Activated CD8-positive, alpha-beta T cell treated with anti-CD3 and anti-CD28 coated beads for 36 hours (primary cell): ENCODE measurements at regions not wholly inside any gene's neighbourhood (a gene's known extent, or its start where the extent isn't known, plus 50 kb on each side); places are given as distances from the start of the nearest gene placed in this dataset.

Source experiments
- ATAC-seq: fragments of 200-7000 bp; cut with Tn5 transposase; one replicate; pipeline ENCODE4 v1.10.0; 2021; ENCODE audit warnings: mild to moderate bottlenecking, moderate library complexity
- CTCF ChIA-PET: fragments of 350-600 bp; sonication (Branson Sonifier 250); formaldehyde crosslinking; loops from one replicate; lab custom pipeline; 2021; ENCODE audit warnings: antibody characterized with exemption; lab: Charles Lee
- POLR2A ChIA-PET: fragments of 350-600 bp; sonication (Branson Sonifier 250); formaldehyde crosslinking; loops from one replicate; lab custom pipeline; 2021; ENCODE audit warnings: antibody characterized with exemption; lab: Charles Lee
- DNase-seq: peaks from one replicate; pipeline ENCODE4 v3.0.0-alpha.2; 2020
- H3K27ac Mint-ChIP-seq: one replicate; pipeline ENCODE4 v1.8.0; 2021; ENCODE audit warnings: mild to moderate bottlenecking, mixed read lengths
- H3K27me3 Mint-ChIP-seq: one replicate; pipeline ENCODE4 v1.8.0; 2021; ENCODE audit warnings: mixed read lengths
- H3K36me3 Mint-ChIP-seq: one replicate; pipeline ENCODE4 v1.8.0; 2021; ENCODE audit warnings: low read depth, mixed read lengths
- H3K4me1 Mint-ChIP-seq: one replicate; pipeline ENCODE4 v1.8.0; 2021; ENCODE audit warnings: low read depth, mixed read lengths
- H3K4me3 Mint-ChIP-seq: one replicate; pipeline ENCODE4 v1.8.0; 2021; ENCODE audit warnings: mild to moderate bottlenecking, moderate library complexity, mixed read lengths
- H3K9me3 Mint-ChIP-seq: one replicate; pipeline ENCODE4 v1.8.0; 2021; ENCODE audit warnings: mixed read lengths
- CTCF ChIP-seq: fragments of 200-600 bp; IDR thresholded peaks from one replicate; pipeline ENCODE4 v1.8.0; 2022; ENCODE audit warnings: antibody characterized with exemption, mild to moderate bottlenecking
- intact Hi-C: fragments of 100-400 bp; cut with micrococcal nuclease; formaldehyde crosslinking; loops from one replicate; pipeline ENCODE4 v1.10.0; 2022

GRCh38 chr16:9422762-9423513 lies 331.5 kb downstream of the HAPSTR1 start:
- intact Hi-C loops, result no loop called here
- Mint-ChIP-seq H3K27ac (no peak overlapping the region), H3K4me1 (no peaks in the 10 kb centered on the region), H3K36me3 (no peaks in the 10 kb centered on the region), H3K27me3 (no peaks in the 10 kb centered on the region), H3K9me3 (peaks cover 2% of the 10 kb centered on the region), H3K4me3 (no peak overlapping the region)
- ATAC-seq (no peak), DNase-seq (no peak)
- ChIA-PET POLR2A (no interaction called here), CTCF (no interaction called here)
- no peak for TF ChIP-seq CTCF

DNA sequence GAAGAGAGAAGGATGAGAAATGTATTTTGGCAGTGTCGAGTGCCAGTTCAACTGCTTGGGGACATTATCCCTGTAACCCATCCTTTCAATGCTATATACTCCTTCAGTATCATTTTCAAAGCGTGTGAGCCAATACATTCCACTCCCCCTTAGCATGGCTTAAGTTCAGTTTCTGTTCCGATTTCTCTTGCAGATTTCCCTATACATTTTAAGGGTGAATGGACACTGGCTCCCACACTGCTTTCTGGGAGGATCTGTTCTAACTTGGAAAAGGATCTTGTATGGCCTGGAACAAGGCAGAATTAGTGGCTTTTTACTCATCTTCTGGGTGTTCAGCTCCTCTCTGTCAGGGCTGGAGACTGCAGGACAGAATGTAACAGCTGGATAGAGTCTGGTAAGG lies 333.8 kb downstream of the HAPSTR1 start:
- H3K4me3 Mint-ChIP-seq, result no peak overlapping the region
- no peak for TF ChIP-seq CTCF
- H3K36me3 Mint-ChIP-seq, result no peaks in the 10 kb centered on the region
- ChIA-PET CTCF (no interaction called here), POLR2A (no interaction called here)
- peaks cover 2% of the 10 kb centered on the region for H3K9me3 Mint-ChIP-seq
- H3K27ac Mint-ChIP-seq, result no peak overlapping the region
- DNase-seq, result no peak
- intact Hi-C loops, result no loop called here
- no peak for ATAC-seq
- no peaks in the 10 kb centered on the region for H3K4me1 Mint-ChIP-seq
- no peaks in the 10 kb centered on the region for H3K27me3 Mint-ChIP-seq

GRCh38 chr16:9428355-9429005 lies 337.0 kb downstream of the HAPSTR1 start:
- no peak for DNase-seq

GRCh38 chr16:9429646-9430330 lies 338.3 kb downstream of the HAPSTR1 start:
- ChIA-PET POLR2A (no interaction called here), CTCF (no interaction called here)
- Mint-ChIP-seq H3K9me3 (peaks cover 2% of the 10 kb centered on the region), H3K36me3 (no peaks in the 10 kb centered on the region), H3K4me3 (no peak overlapping the region), H3K27me3 (peaks cover 2% of the 10 kb centered on the region), H3K27ac (no peak overlapping the region), H3K4me1 (no peaks in the 10 kb centered on the region)
- no peak for TF ChIP-seq CTCF
- DNase-seq (no peak), ATAC-seq (no peak)
- intact Hi-C loops, result no loop called here

More at GRCh38 chr16:9428355-9429005, 337.0 kb downstream of the HAPSTR1 start:
- TF ChIP-seq CTCF, result no peak
- Mint-ChIP-seq H3K27ac (no peak overlapping the region), H3K4me3 (no peak overlapping the region), H3K4me1 (no peaks in the 10 kb centered on the region), H3K9me3 (peaks cover 2% of the 10 kb centered on the region), H3K36me3 (no peaks in the 10 kb centered on the region), H3K27me3 (peaks cover 2% of the 10 kb centered on the region)
- no peak for ATAC-seq
- intact Hi-C loops, result no loop called here
- ChIA-PET POLR2A (no interaction called here), CTCF (no interaction called here)

GRCh38 chr16:9434659-9435058 lies 343.2 kb downstream of the HAPSTR1 start:
- POLR2A ChIA-PET, result no interaction called here
- no peak overlapping the region for H3K27ac Mint-ChIP-seq
- H3K4me1 Mint-ChIP-seq, result no peaks in the 10 kb centered on the region
- TF ChIP-seq CTCF, result no peak
- peaks cover 4% of the 10 kb centered on the region for H3K9me3 Mint-ChIP-seq
- intact Hi-C loops, result no loop called here
- CTCF ChIA-PET, result no interaction called here
- H3K36me3 Mint-ChIP-seq, result no peaks in the 10 kb centered on the region
- no peak overlapping the region for H3K4me3 Mint-ChIP-seq
- peaks cover 2% of the 10 kb centered on the region for H3K27me3 Mint-ChIP-seq
- no peak for ATAC-seq
- no peak for DNase-seq
